Type B pancreatic cell (in vitro differentiated cells): ENCODE measurements at regions not wholly inside any gene's neighbourhood (a gene's known extent, or its start where the extent isn't known, plus 50 kb on each side); places are given as distances from the start of the nearest gene placed in this dataset.
"Not testable (repeated sequence)": the region's sequence is repeated elsewhere in the genome, so short reads cannot be mapped to it uniquely, and the experiment has no call there.

ENCODE experiments used
- DNase-seq: peaks from one replicate; pipeline ENCODE4 v3.0.0; 2021; ENCODE audit warnings: mixed read lengths; ENCODE audit not compliant: unreplicated experiment; ENCODE audit errors: extremely low spot score
- H3K27ac Mint-ChIP-seq: 2 replicates; pipeline ENCODE4 v1.8.0; 2021; ENCODE audit warnings: mild to moderate bottlenecking, mixed read lengths
- H3K27me3 Mint-ChIP-seq: 2 replicates; pipeline ENCODE4 v1.8.0; 2021; ENCODE audit warnings: mixed read lengths
- H3K36me3 Mint-ChIP-seq: 2 replicates; pipeline ENCODE4 v1.8.0; 2021; ENCODE audit warnings: mixed read lengths
- H3K4me1 Mint-ChIP-seq: one replicate; pipeline ENCODE4 v1.8.0; 2021; ENCODE audit warnings: mixed read lengths; ENCODE audit not compliant: unreplicated experiment
- H3K4me3 Mint-ChIP-seq: 2 replicates; pipeline ENCODE4 v1.8.0; 2021; ENCODE audit warnings: mild to moderate bottlenecking, mixed read lengths
- H3K9me3 Mint-ChIP-seq: 2 replicates; pipeline ENCODE4 v1.8.0; 2021; ENCODE audit warnings: mixed read lengths
- CTCF ChIP-seq: fragments of 200-600 bp; sonication (generic); conservative IDR thresholded peaks from 2 replicates; pipeline ENCODE4 v1.5.0; 2021; ENCODE audit warnings: antibody characterized with exemption, mild to moderate bottlenecking

GRCh38 chr7:156036153-156036552 is 223.9 kb upstream of the SHH start:
- Mint-ChIP-seq H3K27ac (no peak overlapping the region), H3K9me3 (peaks cover 4% of the 10 kb centered on the region), H3K36me3 (no peaks in the 10 kb centered on the region), H3K27me3 (peaks cover 3% of the 10 kb centered on the region), H3K4me3 (no peak overlapping the region), H3K4me1 (no peaks in the 10 kb centered on the region)
- DNase-seq, result no peak
- TF ChIP-seq CTCF, result no peak

- H3K9me3 Mint-ChIP-seq, H3K4me1 Mint-ChIP-seq, H3K4me3 Mint-ChIP-seq: not testable (repeated sequence)
Measured at GRCh38 chr7:156035387-156035786, 223.1 kb upstream of the SHH start.

GRCh38 chr7:156034397-156034796 is 222.1 kb upstream of the SHH start:
- Mint-ChIP-seq H3K36me3 (no peaks in the 10 kb centered on the region), H3K27ac (no peak overlapping the region), H3K27me3 (peaks cover 3% of the 10 kb centered on the region), H3K9me3 (peaks cover 4% of the 10 kb centered on the region), H3K4me1 (peaks cover 5% of the 10 kb centered on the region), H3K4me3 (no peak overlapping the region)
- no peak for TF ChIP-seq CTCF
- DNase-seq, result peak; percentile 6

More at GRCh38 chr7:156035387-156035786, 223.1 kb upstream of the SHH start:
- H3K27ac Mint-ChIP-seq, H3K36me3 Mint-ChIP-seq, H3K27me3 Mint-ChIP-seq, DNase-seq: not testable (repeated sequence)

GRCh38 chr7:156032973-156033372 is 220.7 kb upstream of the SHH start:
- Mint-ChIP-seq H3K9me3 (peaks cover 4% of the 10 kb centered on the region), H3K27ac (no peak overlapping the region)

GRCh38 chr7:156031679-156032478 is 219.6 kb upstream of the SHH start:
- peaks cover 13% of the 10 kb centered on the region for H3K27me3 Mint-ChIP-seq
- H3K9me3 Mint-ChIP-seq, result peaks cover 4% of the 10 kb centered on the region
- H3K4me3 Mint-ChIP-seq, result no peak overlapping the region
- no peak overlapping the region for H3K27ac Mint-ChIP-seq
- no peak for TF ChIP-seq CTCF
- no peaks in the 10 kb centered on the region for H3K36me3 Mint-ChIP-seq
- peaks cover 18% of the 10 kb centered on the region for H3K4me1 Mint-ChIP-seq
- DNase-seq, result peak; percentile 36

More at GRCh38 chr7:156032973-156033372, 220.7 kb upstream of the SHH start:
- DNase-seq, result no peak
- Mint-ChIP-seq H3K27me3 (peaks cover 6% of the 10 kb centered on the region), H3K4me3 (no peak overlapping the region), H3K4me1 (peaks cover 11% of the 10 kb centered on the region), H3K36me3 (no peaks in the 10 kb centered on the region)
- no peak for TF ChIP-seq CTCF

- H3K27me3 Mint-ChIP-seq, result peaks cover 20% of the 10 kb centered on the region
- no peak for TF ChIP-seq CTCF
- no peaks in the 10 kb centered on the region for H3K36me3 Mint-ChIP-seq
- H3K9me3 Mint-ChIP-seq, result peaks cover 4% of the 10 kb centered on the region
- H3K27ac Mint-ChIP-seq, result no peak overlapping the region
- H3K4me3 Mint-ChIP-seq, result no peak overlapping the region
- H3K4me1 Mint-ChIP-seq, result peaks cover 18% of the 10 kb centered on the region
- DNase-seq, result peak; percentile 34
Measured at GRCh38 chr7:156029460-156030007, 217.3 kb upstream of the SHH start.
